Activated naive CD4-positive, alpha-beta T cell treated with anti-CD3 and anti-CD28 coated beads, Interleukin-2, amount 50 U/mL, for 24 hours (primary cell): ENCODE measurements at regions not wholly inside any gene's neighbourhood (a gene's known extent, or its start where the extent isn't known, plus 50 kb on each side); places are given as distances from the start of the nearest gene placed in this dataset.

Source experiments
- H3K27ac Mint-ChIP-seq: one replicate; pipeline ENCODE4 v1.8.0; 2021; ENCODE audit warnings: mild to moderate bottlenecking, mixed read lengths
- H3K27me3 Mint-ChIP-seq: one replicate; pipeline ENCODE4 v1.8.0; 2021; ENCODE audit warnings: mixed read lengths
- H3K36me3 Mint-ChIP-seq: one replicate; pipeline ENCODE4 v1.8.0; 2021; ENCODE audit warnings: mixed read lengths
- H3K4me1 Mint-ChIP-seq: one replicate; pipeline ENCODE4 v1.8.0; 2021; ENCODE audit warnings: mixed read lengths
- H3K4me3 Mint-ChIP-seq: one replicate; pipeline ENCODE4 v1.8.0; 2021; ENCODE audit warnings: mild to moderate bottlenecking, mixed read lengths
- H3K9me3 Mint-ChIP-seq: one replicate; pipeline ENCODE4 v1.8.0; 2021; ENCODE audit warnings: mixed read lengths

DNA sequence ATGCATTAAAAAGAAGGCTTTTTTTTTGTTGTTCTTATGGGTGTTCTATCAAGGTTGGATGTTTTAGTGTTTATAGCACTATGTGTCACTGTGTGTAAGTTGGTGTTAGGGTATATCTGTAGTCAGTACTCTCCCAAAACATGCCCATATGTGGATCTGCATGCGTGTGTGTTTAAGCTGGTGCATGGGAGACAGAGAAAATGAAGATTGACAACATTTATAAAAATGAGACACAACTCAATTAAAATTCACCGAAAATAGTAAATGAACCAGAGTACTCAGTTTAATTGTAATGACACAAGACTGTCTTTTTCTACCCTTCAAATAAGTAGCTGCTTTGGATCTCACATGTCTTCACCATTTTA is 323.4 kb downstream of the TMEM161B start:
- no peak overlapping the region for H3K4me3 Mint-ChIP-seq
- no peak overlapping the region for H3K27ac Mint-ChIP-seq
- H3K9me3 Mint-ChIP-seq = no peaks in the 10 kb centered on the region
- H3K27me3 Mint-ChIP-seq = no peaks in the 10 kb centered on the region
- H3K36me3 Mint-ChIP-seq = no peaks in the 10 kb centered on the region
- no peaks in the 10 kb centered on the region for H3K4me1 Mint-ChIP-seq

DNA sequence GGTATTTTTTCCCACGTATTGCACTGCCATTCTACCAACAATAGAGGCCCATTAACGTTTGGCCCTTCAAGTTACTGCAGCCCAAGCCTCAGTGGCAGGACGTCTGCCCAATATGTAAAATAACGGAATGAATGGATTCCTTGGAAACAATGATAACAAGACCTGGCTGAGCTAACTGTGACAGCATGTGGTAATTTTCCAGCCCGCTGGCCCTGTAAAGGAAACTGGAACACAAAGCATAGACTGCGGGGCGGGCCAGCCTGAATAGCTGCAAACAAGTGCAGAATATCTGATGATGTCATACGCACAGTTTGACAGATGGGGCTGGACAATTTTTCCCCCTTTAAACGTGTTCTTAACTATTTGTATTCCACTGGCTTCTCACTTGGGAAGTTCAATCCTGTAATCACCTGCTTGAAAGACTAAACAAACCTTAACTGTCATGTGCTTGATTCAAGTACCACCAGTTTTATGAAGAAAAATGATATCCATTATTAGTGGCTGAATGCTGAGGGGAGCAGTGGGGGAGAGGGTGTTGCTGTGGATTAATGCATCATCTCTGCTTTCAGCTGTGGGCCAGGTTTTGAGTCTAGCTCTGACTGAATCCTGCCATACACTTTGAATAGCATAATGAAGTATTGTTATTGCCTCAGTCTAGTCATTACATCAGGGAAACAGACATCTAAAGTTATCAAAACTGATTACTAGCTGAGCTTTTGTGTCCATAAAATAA is 323.9 kb downstream of the TMEM161B start:
- no peaks in the 10 kb centered on the region for H3K27me3 Mint-ChIP-seq
- H3K4me1 Mint-ChIP-seq = no peaks in the 10 kb centered on the region
- no peaks in the 10 kb centered on the region for H3K9me3 Mint-ChIP-seq
- H3K4me3 Mint-ChIP-seq = no peak overlapping the region
- H3K36me3 Mint-ChIP-seq = no peaks in the 10 kb centered on the region
- H3K27ac Mint-ChIP-seq = no peak overlapping the region

DNA sequence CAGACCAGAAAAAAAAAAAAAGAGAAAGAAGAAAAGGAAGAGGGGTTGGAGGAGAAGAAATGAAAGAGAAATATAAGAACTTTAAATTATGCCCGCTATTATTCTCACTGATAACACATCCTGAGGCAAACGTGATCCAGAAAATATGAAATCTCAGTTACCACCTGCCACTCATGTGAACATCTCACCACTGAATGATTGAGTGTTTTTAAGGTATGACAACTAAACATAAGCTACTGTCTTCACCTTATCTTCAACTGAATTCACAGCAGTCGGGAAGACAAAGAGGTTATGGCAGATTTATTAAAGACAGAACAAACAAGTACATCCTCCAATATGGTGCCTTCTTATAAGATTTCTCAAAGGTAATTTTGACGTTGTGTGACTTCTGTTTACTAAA is 327.9 kb downstream of the TMEM161B start:
- no peaks in the 10 kb centered on the region for H3K4me1 Mint-ChIP-seq
- no peaks in the 10 kb centered on the region for H3K27me3 Mint-ChIP-seq
- H3K9me3 Mint-ChIP-seq = no peaks in the 10 kb centered on the region
- no peaks in the 10 kb centered on the region for H3K36me3 Mint-ChIP-seq
- H3K27ac Mint-ChIP-seq = no peak overlapping the region
- no peak overlapping the region for H3K4me3 Mint-ChIP-seq

DNA sequence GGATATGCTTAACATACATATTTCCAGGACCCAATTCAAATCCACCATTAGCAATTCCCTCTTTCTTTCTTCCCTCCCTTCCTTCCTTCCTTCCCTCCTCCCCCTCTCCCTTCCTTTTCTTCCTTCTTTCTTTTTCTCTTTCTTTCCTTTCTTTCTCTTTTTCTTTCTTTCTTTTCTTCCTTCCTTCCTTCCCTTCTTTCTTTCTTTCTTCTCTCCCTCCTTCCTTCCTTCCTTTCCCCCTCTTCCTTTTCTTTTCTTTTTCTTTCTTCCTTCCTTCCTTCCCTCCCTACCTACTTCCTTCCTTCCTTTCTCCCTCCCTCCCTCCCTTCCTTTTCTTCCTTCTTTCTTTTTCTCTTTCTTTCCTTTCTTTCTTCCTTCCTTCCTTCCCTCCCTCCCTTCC is 332.0 kb downstream of the TMEM161B start:
- Mint-ChIP-seq H3K4me3 (no peak overlapping the region), H3K27ac (no peak overlapping the region), H3K27me3 (no peaks in the 10 kb centered on the region), H3K9me3 (no peaks in the 10 kb centered on the region), H3K4me1 (no peaks in the 10 kb centered on the region), H3K36me3 (no peaks in the 10 kb centered on the region)

DNA sequence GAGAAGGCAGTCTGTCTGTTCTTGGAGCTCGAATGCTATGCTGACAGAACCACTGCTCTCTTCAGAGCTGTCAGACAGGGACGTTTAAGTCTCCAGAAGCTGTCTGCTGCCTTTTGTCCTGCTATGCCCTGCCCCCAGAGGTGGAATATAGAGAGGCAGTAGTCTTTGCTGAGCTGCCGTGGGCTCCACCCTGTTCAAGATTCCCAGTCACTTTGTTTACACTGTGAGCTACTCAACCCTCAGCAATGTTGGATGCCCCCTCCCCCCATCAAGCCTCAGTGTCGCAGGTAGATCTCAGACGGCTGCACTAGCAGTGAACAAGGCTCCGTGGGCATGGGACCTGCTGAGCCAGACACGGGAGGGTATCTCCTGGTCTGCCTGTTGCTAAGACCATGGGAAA is 344.2 kb downstream of the TMEM161B start:
- H3K4me1 Mint-ChIP-seq = no peaks in the 10 kb centered on the region
- H3K27me3 Mint-ChIP-seq = peaks cover 2% of the 10 kb centered on the region
- H3K4me3 Mint-ChIP-seq = no peak overlapping the region
- H3K36me3 Mint-ChIP-seq = no peaks in the 10 kb centered on the region
- no peak overlapping the region for H3K27ac Mint-ChIP-seq
- peaks cover 6% of the 10 kb centered on the region for H3K9me3 Mint-ChIP-seq

DNA sequence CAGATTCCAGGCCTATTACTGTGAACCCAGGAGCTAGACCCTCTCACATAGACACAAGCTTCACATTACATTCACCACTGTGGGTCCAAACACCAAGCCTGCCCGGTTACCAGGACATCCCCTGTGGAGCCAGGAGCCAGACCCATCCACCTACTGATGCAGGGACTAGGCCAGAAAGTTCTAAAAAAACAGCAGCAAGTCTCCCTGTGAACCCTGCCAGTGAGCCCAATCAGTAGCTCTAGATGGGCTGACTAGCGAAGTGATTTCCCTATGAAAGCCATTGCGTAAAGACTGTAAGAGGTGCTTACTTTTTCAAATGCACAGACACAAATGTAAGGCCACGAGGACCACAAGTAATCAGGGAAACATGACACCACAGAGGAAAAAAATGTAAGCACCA is 352.3 kb downstream of the TMEM161B start:
- no peak overlapping the region for H3K4me3 Mint-ChIP-seq
- H3K9me3 Mint-ChIP-seq = peaks cover 17% of the 10 kb centered on the region
- H3K27me3 Mint-ChIP-seq = no peaks in the 10 kb centered on the region
- H3K27ac Mint-ChIP-seq = no peak overlapping the region
- no peaks in the 10 kb centered on the region for H3K4me1 Mint-ChIP-seq
- H3K36me3 Mint-ChIP-seq = no peaks in the 10 kb centered on the region

DNA sequence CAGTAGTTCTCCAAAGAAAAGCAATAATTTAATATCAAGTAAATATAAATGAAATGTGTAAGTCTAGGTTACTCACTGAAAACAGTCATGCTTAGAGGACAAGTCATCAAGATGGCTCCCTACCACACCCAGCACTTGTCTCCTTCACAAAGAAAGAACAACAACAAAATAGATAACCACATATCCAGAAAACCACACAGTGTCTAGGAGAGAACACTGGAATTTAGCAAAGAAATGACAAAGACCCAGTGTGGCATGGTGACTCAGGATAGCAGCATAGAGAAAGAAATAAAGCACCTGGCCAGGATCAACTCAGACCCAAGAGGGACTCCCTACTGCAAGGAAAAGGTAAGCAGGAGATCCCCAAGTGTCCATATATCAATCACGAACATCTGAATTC is 356.2 kb downstream of the TMEM161B start:
- no peaks in the 10 kb centered on the region for H3K27me3 Mint-ChIP-seq
- H3K36me3 Mint-ChIP-seq = no peaks in the 10 kb centered on the region
- no peak overlapping the region for H3K27ac Mint-ChIP-seq
- H3K4me3 Mint-ChIP-seq = no peak overlapping the region
- peaks cover 18% of the 10 kb centered on the region for H3K9me3 Mint-ChIP-seq
- no peaks in the 10 kb centered on the region for H3K4me1 Mint-ChIP-seq

DNA sequence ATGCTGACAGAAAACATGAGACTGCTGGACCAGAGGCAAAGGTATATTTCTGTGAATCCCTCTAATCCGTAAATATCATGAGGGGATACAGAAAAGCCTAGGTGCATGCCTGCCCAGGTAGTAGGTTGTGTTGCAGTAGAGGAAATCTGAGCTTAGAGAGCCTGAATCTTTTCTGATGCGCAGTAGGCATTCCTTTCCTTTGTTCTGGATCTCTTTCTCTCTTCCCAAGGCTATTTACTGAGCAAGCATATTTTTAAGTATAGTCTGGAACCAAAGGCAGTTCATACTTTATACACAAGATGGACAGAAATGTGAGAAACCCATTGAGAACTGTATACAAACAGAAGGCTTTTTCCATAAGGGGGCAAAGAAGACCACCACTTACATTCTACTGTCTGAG is 359.3 kb downstream of the TMEM161B start:
- Mint-ChIP-seq H3K9me3 (peaks cover 9% of the 10 kb centered on the region), H3K4me3 (no peak overlapping the region), H3K27ac (no peak overlapping the region), H3K36me3 (no peaks in the 10 kb centered on the region), H3K27me3 (no peaks in the 10 kb centered on the region), H3K4me1 (no peaks in the 10 kb centered on the region)

DNA sequence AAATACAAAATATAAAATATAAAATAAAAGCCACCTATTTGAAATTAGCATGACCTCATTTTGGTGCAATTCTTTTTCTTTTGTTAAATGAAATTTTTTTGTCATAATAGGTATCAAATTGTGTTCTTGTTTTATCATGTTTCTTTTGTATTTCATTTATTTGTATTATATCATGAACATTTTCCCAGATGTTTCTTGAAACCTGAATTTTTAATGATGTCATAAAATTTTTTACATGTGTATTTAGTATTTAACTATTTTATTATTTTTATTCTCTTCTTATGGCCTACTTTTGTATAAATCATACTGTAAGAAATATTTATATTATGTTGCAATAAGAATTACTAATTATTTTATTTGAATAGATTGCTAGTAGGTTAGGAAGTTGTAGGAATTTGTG is 361.7 kb downstream of the TMEM161B start:
- H3K4me1 Mint-ChIP-seq = no peaks in the 10 kb centered on the region
- H3K9me3 Mint-ChIP-seq = peaks cover 3% of the 10 kb centered on the region
- no peaks in the 10 kb centered on the region for H3K27me3 Mint-ChIP-seq

DNA sequence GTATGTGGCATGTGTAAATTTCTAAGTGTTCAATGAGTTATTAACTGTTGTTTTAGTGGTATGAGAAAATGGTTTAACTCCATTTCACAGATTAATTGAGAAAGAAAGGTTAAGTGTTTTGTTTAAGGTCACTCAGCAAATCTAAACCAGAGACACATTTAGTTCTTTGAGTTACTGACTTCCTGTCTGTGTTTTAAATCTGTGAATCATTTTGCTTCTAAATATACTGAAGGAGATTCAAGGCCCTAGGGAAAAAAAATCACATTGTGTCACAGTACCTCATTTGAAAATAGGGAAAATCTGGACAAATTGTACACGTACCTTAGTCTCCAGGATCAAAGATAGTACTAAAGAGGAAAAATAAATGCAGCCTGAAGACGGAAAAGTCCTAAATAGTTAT is 368.2 kb downstream of the TMEM161B start:
- H3K27me3 Mint-ChIP-seq = no peaks in the 10 kb centered on the region
- no peak overlapping the region for H3K27ac Mint-ChIP-seq
- no peak overlapping the region for H3K4me3 Mint-ChIP-seq
- H3K4me1 Mint-ChIP-seq = no peaks in the 10 kb centered on the region
- no peaks in the 10 kb centered on the region for H3K9me3 Mint-ChIP-seq
- no peaks in the 10 kb centered on the region for H3K36me3 Mint-ChIP-seq

More for the DNA sequence above, 361.7 kb downstream of the TMEM161B start:
- Mint-ChIP-seq H3K27ac (no peak overlapping the region), H3K36me3 (no peaks in the 10 kb centered on the region), H3K4me3 (no peak overlapping the region)

DNA sequence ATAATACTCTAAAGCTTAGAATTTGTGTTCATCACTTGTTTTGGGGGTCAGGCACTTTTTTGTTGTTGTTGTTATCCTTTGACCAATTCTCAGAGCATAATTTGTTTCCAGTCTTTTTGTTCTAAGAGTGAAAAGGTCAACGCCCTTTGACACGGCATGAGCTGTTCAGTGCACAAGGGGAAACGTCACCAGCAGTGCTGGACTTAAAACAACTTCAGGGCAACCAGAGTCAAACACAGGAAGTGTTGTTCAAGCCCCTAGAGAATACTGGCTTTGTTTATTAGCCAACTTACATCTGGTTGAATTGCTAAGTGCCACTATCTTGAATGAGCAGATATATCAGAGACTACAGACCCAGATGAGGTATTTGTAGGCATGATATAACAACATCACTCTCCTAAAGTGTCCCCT is 368.9 kb downstream of the TMEM161B start:
- no peak overlapping the region for H3K4me3 Mint-ChIP-seq
- H3K9me3 Mint-ChIP-seq = no peaks in the 10 kb centered on the region
- H3K36me3 Mint-ChIP-seq = no peaks in the 10 kb centered on the region
- no peaks in the 10 kb centered on the region for H3K4me1 Mint-ChIP-seq
- no peak overlapping the region for H3K27ac Mint-ChIP-seq
- no peaks in the 10 kb centered on the region for H3K27me3 Mint-ChIP-seq

DNA sequence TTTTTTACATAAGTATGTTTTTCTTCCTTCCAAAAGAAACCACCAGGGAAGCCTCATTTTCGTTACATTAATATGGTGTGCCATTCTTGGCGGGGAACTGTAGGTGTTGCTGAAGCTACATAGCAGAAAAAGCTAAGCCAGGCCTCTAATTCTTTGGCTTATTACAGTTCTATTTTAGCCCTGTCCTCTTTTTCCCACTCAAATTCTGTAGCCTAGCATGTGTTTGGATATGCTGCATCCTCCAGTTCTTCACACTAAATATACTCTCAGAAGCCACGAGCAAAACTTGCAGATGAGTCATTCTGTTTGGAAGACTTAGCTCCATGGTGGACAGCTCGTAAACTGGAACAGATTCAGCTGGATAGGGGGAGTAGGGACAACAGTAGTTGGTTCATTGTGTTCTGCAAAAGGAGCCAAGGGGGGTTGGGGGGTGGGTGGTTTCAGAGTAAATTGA is 369.4 kb downstream of the TMEM161B start:
- H3K27me3 Mint-ChIP-seq = no peaks in the 10 kb centered on the region
- no peaks in the 10 kb centered on the region for H3K4me1 Mint-ChIP-seq
- no peak overlapping the region for H3K27ac Mint-ChIP-seq
- no peaks in the 10 kb centered on the region for H3K36me3 Mint-ChIP-seq
- H3K4me3 Mint-ChIP-seq = no peak overlapping the region
- H3K9me3 Mint-ChIP-seq = no peaks in the 10 kb centered on the region

DNA sequence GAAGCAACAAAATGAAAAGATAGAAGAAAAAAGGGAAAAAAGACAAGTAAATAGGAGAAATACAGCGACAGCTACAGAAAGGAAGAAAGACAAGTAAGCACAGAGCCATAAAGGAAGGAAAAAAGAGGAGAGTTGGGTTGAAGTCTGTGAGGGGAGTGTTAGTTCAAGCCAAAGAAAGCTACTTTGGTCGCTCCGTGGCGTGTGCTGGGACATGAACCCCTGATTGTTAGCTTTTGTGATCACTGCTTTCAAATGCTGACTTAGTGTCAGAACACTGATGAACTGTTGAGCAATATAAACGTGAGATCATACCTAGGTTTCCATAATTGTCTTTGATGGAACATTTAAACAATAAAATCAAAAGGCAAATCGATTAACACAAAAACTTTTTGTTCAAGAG is 370.1 kb downstream of the TMEM161B start:
- H3K9me3 Mint-ChIP-seq = no peaks in the 10 kb centered on the region
- no peak overlapping the region for H3K27ac Mint-ChIP-seq
- H3K4me3 Mint-ChIP-seq = no peak overlapping the region
- no peaks in the 10 kb centered on the region for H3K4me1 Mint-ChIP-seq
- H3K27me3 Mint-ChIP-seq = no peaks in the 10 kb centered on the region
- no peaks in the 10 kb centered on the region for H3K36me3 Mint-ChIP-seq

DNA sequence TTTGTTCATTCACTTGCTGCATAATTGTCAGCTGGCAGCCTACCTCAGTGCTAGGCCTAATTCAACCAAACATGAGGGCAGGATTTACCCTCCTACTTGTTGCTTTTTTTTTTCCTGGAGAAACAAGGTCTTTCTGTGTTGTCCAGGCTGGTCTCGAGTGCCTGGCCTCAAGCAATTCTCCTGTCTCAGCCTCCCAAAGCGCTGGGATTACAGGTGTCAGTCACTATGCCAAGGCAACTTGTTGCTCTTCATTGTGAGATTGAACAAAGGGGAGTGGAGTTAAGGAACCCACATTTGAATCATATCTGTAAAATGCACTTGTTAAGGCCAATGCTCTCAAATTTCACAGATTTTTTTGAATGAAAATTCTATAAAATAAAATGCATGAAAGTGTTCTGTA is 380.5 kb downstream of the TMEM161B start:
- no peak overlapping the region for H3K27ac Mint-ChIP-seq

DNA sequence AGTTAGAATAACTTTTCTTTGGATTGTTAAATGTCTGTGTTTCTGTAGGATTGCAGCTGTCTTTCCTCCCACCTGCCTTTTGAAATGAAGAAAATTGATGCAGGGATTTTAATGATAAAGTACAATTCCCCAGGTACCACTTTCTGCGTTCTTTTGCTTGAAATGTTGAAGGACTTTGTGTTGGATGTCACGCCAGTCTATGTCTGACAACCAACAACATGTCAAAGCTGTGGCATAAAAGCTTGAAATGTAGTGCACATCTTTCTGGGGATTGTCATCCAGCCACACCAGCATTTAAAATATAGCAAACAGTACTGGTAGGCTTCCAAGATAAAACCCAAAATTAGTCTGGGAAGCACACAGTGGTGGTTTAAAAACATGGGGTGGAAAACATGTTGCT is 381.4 kb downstream of the TMEM161B start:
- Mint-ChIP-seq H3K4me3 (no peak overlapping the region), H3K27me3 (peaks cover 1% of the 10 kb centered on the region), H3K36me3 (no peaks in the 10 kb centered on the region), H3K4me1 (no peaks in the 10 kb centered on the region), H3K9me3 (peaks cover 5% of the 10 kb centered on the region), H3K27ac (no peak overlapping the region)

More for the DNA sequence above, 380.5 kb downstream of the TMEM161B start:
- H3K27me3 Mint-ChIP-seq = peaks cover 1% of the 10 kb centered on the region
- peaks cover 5% of the 10 kb centered on the region for H3K9me3 Mint-ChIP-seq
- no peaks in the 10 kb centered on the region for H3K36me3 Mint-ChIP-seq
- H3K4me1 Mint-ChIP-seq = no peaks in the 10 kb centered on the region
- no peak overlapping the region for H3K4me3 Mint-ChIP-seq

DNA sequence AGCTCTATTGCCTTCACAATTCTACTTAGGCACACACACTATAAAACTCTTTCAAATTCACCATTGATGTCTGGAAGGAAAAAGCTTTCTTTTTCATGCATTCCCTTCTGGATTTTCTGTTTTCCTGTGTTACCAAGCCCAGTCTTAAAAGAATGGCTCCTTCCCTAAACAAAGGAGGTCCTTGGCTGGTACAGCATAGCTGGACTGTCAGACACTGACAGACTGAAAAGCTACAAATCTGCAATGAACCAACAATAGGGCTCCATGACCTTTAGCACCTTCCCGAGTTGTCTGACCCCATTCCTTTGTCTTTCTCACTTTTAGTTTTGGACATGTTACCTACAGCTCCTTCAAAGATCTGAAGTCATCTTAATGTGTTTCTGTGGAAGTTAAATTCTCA is 382.5 kb downstream of the TMEM161B start:
- Mint-ChIP-seq H3K4me1 (no peaks in the 10 kb centered on the region), H3K4me3 (no peak overlapping the region), H3K9me3 (peaks cover 5% of the 10 kb centered on the region), H3K36me3 (no peaks in the 10 kb centered on the region), H3K27me3 (peaks cover 1% of the 10 kb centered on the region), H3K27ac (no peak overlapping the region)

DNA sequence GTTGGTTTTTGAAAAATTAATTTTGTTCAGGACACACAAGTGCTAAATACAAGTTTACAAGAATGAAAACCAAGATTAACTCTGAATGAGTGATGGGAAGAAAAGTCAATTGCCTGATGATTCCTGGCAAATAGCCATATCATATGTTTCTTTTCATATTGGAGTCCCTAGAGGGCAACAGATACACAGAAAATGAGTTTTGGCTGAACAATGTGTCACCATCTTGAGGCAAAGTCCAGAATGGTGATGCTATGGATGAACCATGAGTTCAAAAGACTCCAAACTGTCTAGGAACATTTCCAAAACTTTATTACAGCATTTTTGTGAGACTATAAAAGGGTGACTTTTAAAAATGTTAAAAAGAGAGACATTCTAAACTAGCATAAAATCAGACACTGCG is 382.9 kb downstream of the TMEM161B start:
- H3K27me3 Mint-ChIP-seq = peaks cover 1% of the 10 kb centered on the region
- H3K4me1 Mint-ChIP-seq = no peaks in the 10 kb centered on the region
- H3K4me3 Mint-ChIP-seq = no peak overlapping the region
- H3K9me3 Mint-ChIP-seq = peaks cover 5% of the 10 kb centered on the region
- H3K27ac Mint-ChIP-seq = no peak overlapping the region
- H3K36me3 Mint-ChIP-seq = no peaks in the 10 kb centered on the region
